DOHH2 (cell line): ENCODE measurements at regions not wholly inside any gene's neighbourhood (a gene's known extent, or its start where the extent isn't known, plus 50 kb on each side); places are given as distances from the start of the nearest gene placed in this dataset.

Experiments used
- H3F3A ChIP-seq: fragments of 200-600 bp; sonication (generic), shearing (Covaris generic); 2 replicates; pipeline ENCODE4 v1.6.0; 2016; ENCODE audit warnings: antibody characterized with exemption, mild to moderate bottlenecking; ENCODE audit not compliant: control insufficient read depth, insufficient read depth
- H3K27ac ChIP-seq: fragments of 200-600 bp; sonication (generic); 2 replicates; pipeline ENCODE4 v1.5.1; 2014; ENCODE audit warnings: low read depth, mild to moderate bottlenecking, low read length, moderate library complexity
- H3K27me3 ChIP-seq: fragments of 200-600 bp; sonication (generic); 2 replicates; pipeline ENCODE4 v1.6.1; 2014; ENCODE audit warnings: mild to moderate bottlenecking, low read length, mixed read lengths; ENCODE audit not compliant: control insufficient read depth
- H3K36me3 ChIP-seq: fragments of 200-600 bp; sonication (generic); 2 replicates; pipeline ENCODE4 v1.6.1; 2014; ENCODE audit warnings: mild to moderate bottlenecking, low read length, moderate library complexity, mixed read lengths; ENCODE audit not compliant: control insufficient read depth
- H3K4me1 ChIP-seq: fragments of 200-600 bp; sonication (generic); 2 replicates; pipeline ENCODE4 v1.6.1; 2014; ENCODE audit warnings: mild to moderate bottlenecking, low read length, mixed read lengths; ENCODE audit not compliant: control insufficient read depth
- H3K4me2 ChIP-seq: fragments of 200-600 bp; sonication (generic); 2 replicates; pipeline ENCODE4 v1.6.0; 2014; ENCODE audit warnings: mild to moderate bottlenecking, low read length, moderate library complexity
- H3K4me3 ChIP-seq: fragments of 200-600 bp; sonication (generic); 2 replicates; pipeline ENCODE4 v1.5.1; 2014; ENCODE audit warnings: mild to moderate bottlenecking, low read length, mixed read lengths
- H3K79me2 ChIP-seq: fragments of 200-600 bp; sonication (generic); 2 replicates; pipeline ENCODE4 v1.6.1; 2014; ENCODE audit warnings: mild to moderate bottlenecking, low read length, mixed read lengths; ENCODE audit not compliant: control insufficient read depth
- H3K9me2 ChIP-seq: fragments of 200-600 bp; sonication (generic); replicated peaks from 2 replicates; pipeline ENCODE4 v1.6.1; 2014; ENCODE audit warnings: mild to moderate bottlenecking, low read length, mixed read lengths; ENCODE audit not compliant: control insufficient read depth
- H3K9me3 ChIP-seq: fragments of 200-600 bp; sonication (generic); 2 replicates; pipeline ENCODE4 v1.6.1; 2014; ENCODE audit warnings: antibody characterized with exemption, low read length, mixed read lengths; ENCODE audit not compliant: control insufficient read depth, insufficient read depth
- H4K20me1 ChIP-seq: fragments of 200-600 bp; sonication (generic); 2 replicates; pipeline ENCODE4 v1.6.0; 2014; ENCODE audit warnings: low read depth, mild to moderate bottlenecking, antibody characterized with exemption, low read length, moderate library complexity; ENCODE audit not compliant: control insufficient read depth, insufficient read depth
- CTCF ChIP-seq: fragments of 200-600 bp; sonication (generic); IDR thresholded peaks from one replicate; pipeline ENCODE4 v1.5.1; 2014; ENCODE audit warnings: antibody characterized with exemption, mild to moderate bottlenecking, low read depth, low read length; ENCODE audit not compliant: poor library complexity, severe bottlenecking
- EZH2phosphoT487 ChIP-seq: fragments of 200-600 bp; sonication (generic); IDR thresholded peaks from 2 replicates; pipeline ENCODE4 v1.6.1; 2017; ENCODE audit warnings: borderline replicate concordance, mild to moderate bottlenecking, antibody characterized with exemption, low read length, moderate library complexity, mixed read lengths

GRCh38 chr6:130625825-130626527 is 201.2 kb upstream of the SMLR1 start:
- Histone ChIP-seq H3K36me3 (no peaks in the 10 kb centered on the region), H3K27me3 (no peaks in the 10 kb centered on the region; the same call in 1 of the 2 replicates), H3F3A (no peaks in the 10 kb centered on the region), H3K79me2 (no peaks in the 10 kb centered on the region), H3K4me3 (no peak overlapping the region), H3K4me1 (no peaks in the 10 kb centered on the region), H3K9me2 (no peaks in the 10 kb centered on the region), H3K27ac (no peak overlapping the region), H3K4me2 (no peak overlapping the region), H4K20me1 (no peaks in the 10 kb centered on the region), H3K9me3 (no peaks in the 10 kb centered on the region)
- TF ChIP-seq CTCF, result no peak
- TF ChIP-seq EZH2phosphoT487, result no peak

- no peaks in the 10 kb centered on the region for H3K9me2 ChIP-seq
These were observed 198.3 kb upstream of the SMLR1 start for GRCh38 chr6:130628862-130629261.

GRCh38 chr6:130629640-130630039 is 197.6 kb upstream of the SMLR1 start:
- H3K4me1 ChIP-seq, result no peaks in the 10 kb centered on the region
- no peak overlapping the region for H3K4me2 ChIP-seq
- H4K20me1 ChIP-seq, result no peaks in the 10 kb centered on the region
- no peak overlapping the region for H3K4me3 ChIP-seq
- TF ChIP-seq EZH2phosphoT487, result no peak
- no peaks in the 10 kb centered on the region for H3K79me2 ChIP-seq
- no peaks in the 10 kb centered on the region for H3K27me3 ChIP-seq
- H3F3A ChIP-seq, result no peaks in the 10 kb centered on the region
- no peaks in the 10 kb centered on the region for H3K9me3 ChIP-seq
- no peaks in the 10 kb centered on the region for H3K9me2 ChIP-seq
- H3K27ac ChIP-seq, result no peak overlapping the region
- H3K36me3 ChIP-seq, result no peaks in the 10 kb centered on the region

More at GRCh38 chr6:130628862-130629261, 198.3 kb upstream of the SMLR1 start:
- H3K79me2 ChIP-seq, result no peaks in the 10 kb centered on the region
- TF ChIP-seq EZH2phosphoT487, result no peak
- TF ChIP-seq CTCF, result no peak
- no peaks in the 10 kb centered on the region for H3K27me3 ChIP-seq
- H3K27ac ChIP-seq, result no peak overlapping the region
- no peaks in the 10 kb centered on the region for H3K9me3 ChIP-seq
- H4K20me1 ChIP-seq, result no peaks in the 10 kb centered on the region
- H3K36me3 ChIP-seq, result no peaks in the 10 kb centered on the region
- H3K4me3 ChIP-seq, result no peak overlapping the region
- H3F3A ChIP-seq, result no peaks in the 10 kb centered on the region
- H3K4me2 ChIP-seq, result no peak overlapping the region
- no peaks in the 10 kb centered on the region for H3K4me1 ChIP-seq

- Histone ChIP-seq H3K9me2 (no peaks in the 10 kb centered on the region), H3K36me3 (no peaks in the 10 kb centered on the region), H3K4me1 (no peaks in the 10 kb centered on the region), H3K79me2 (no peaks in the 10 kb centered on the region), H3K4me3 (no peak overlapping the region), H3F3A (no peaks in the 10 kb centered on the region), H4K20me1 (no peaks in the 10 kb centered on the region), H3K9me3 (no peaks in the 10 kb centered on the region), H3K27me3 (no peaks in the 10 kb centered on the region), H3K27ac (no peak overlapping the region), H3K4me2 (no peak overlapping the region)
- TF ChIP-seq CTCF (no peak), EZH2phosphoT487 (no peak)
These were observed 194.9 kb upstream of the SMLR1 start for GRCh38 chr6:130632277-130632676.
